ENCODE measurements at regions not wholly inside any gene's neighbourhood (a gene's known extent, or its start where the extent isn't known, plus 50 kb on each side); places are given as distances from the start of the nearest gene placed in this dataset.

- no peak for DNase-seq (ENCODE audit: extremely low spot score)
- WGBS, result 89% methylated on average over 14 of the region's 14 CpGs
- H3K4me1 ChIP-seq (ENCODE audit: insufficient read depth), result no peaks in the 10 kb centered on the region
- no peak overlapping the region for H3K27ac ChIP-seq (ENCODE audit: low read depth)
- no peaks in the 10 kb centered on the region for H3K36me3 ChIP-seq (ENCODE audit: insufficient read depth)
- H3K4me3 ChIP-seq (ENCODE audit: low read depth, low read length), result no peak overlapping the region
These were observed 730.6 kb upstream of the FANCL start for GRCh38 chr2:58971511-58972360.

GRCh38 chr2:58970365-58970764, 729.2 kb upstream of the FANCL start:
- Histone ChIP-seq H3K27ac (ENCODE audit: low read depth) (no peak overlapping the region), H3K4me1 (ENCODE audit: insufficient read depth) (no peaks in the 10 kb centered on the region), H3K36me3 (ENCODE audit: insufficient read depth) (no peaks in the 10 kb centered on the region), H3K4me3 (ENCODE audit: low read depth, low read length) (no peak overlapping the region)
- WGBS, result 96% methylated on average over 4 of the region's 4 CpGs
- DNase-seq (ENCODE audit: extremely low spot score), result no peak

- DNase-seq (ENCODE audit: extremely low spot score), result no peak
- H3K27ac ChIP-seq (ENCODE audit: low read depth), result no peak overlapping the region
- no peaks in the 10 kb centered on the region for H3K36me3 ChIP-seq (ENCODE audit: insufficient read depth)
- no peaks in the 10 kb centered on the region for H3K4me1 ChIP-seq (ENCODE audit: insufficient read depth)
- whole genome bisulfite sequencing, result 69% methylated on average over 2 of the region's 2 CpGs
- no peak overlapping the region for H3K4me3 ChIP-seq (ENCODE audit: low read depth, low read length)
These were observed 727.8 kb upstream of the FANCL start for GRCh38 chr2:58968885-58969284.

GRCh38 chr2:58967736-58968135, 726.6 kb upstream of the FANCL start:
- DNase-seq (ENCODE audit: extremely low spot score), result no peak
- Histone ChIP-seq H3K36me3 (ENCODE audit: insufficient read depth) (no peaks in the 10 kb centered on the region), H3K4me3 (ENCODE audit: low read depth, low read length) (no peak overlapping the region), H3K4me1 (ENCODE audit: insufficient read depth) (no peaks in the 10 kb centered on the region), H3K27ac (ENCODE audit: low read depth) (no peak overlapping the region)
- WGBS, result 34% methylated on average over 5 of the region's 5 CpGs

GRCh38 chr2:58965602-58966001, 724.5 kb upstream of the FANCL start:
- no peak overlapping the region for H3K4me3 ChIP-seq (ENCODE audit: low read depth, low read length)
- WGBS, result 68% methylated on average over 2 of the region's 2 CpGs
- no peak overlapping the region for H3K27ac ChIP-seq (ENCODE audit: low read depth)
- no peak for DNase-seq (ENCODE audit: extremely low spot score)
- H3K36me3 ChIP-seq (ENCODE audit: insufficient read depth), result no peaks in the 10 kb centered on the region
- H3K4me1 ChIP-seq (ENCODE audit: insufficient read depth), result no peaks in the 10 kb centered on the region

- Histone ChIP-seq H3K4me3 (ENCODE audit: low read depth, low read length) (no peak overlapping the region), H3K27ac (ENCODE audit: low read depth) (no peak overlapping the region), H3K4me1 (ENCODE audit: insufficient read depth) (no peaks in the 10 kb centered on the region), H3K36me3 (ENCODE audit: insufficient read depth) (no peaks in the 10 kb centered on the region)
- no peak for DNase-seq (ENCODE audit: extremely low spot score)
- 58% methylated on average over 8 of the region's 8 CpGs for WGBS
These were observed 718.9 kb upstream of the FANCL start for GRCh38 chr2:58959996-58960395.

GRCh38 chr2:58957188-58957840, 716.2 kb upstream of the FANCL start:
- Histone ChIP-seq H3K4me1 (ENCODE audit: insufficient read depth) (no peaks in the 10 kb centered on the region), H3K36me3 (ENCODE audit: insufficient read depth) (no peaks in the 10 kb centered on the region), H3K4me3 (ENCODE audit: low read depth, low read length) (no peak overlapping the region), H3K27ac (ENCODE audit: low read depth) (no peak overlapping the region)
- DNase-seq (ENCODE audit: extremely low spot score), result no peak
- WGBS, result 39% methylated on average over 4 of the region's 4 CpGs

- H3K27ac ChIP-seq (ENCODE audit: low read depth), result no peak overlapping the region
- no peak overlapping the region for H3K4me3 ChIP-seq (ENCODE audit: low read depth, low read length)
- 68% methylated on average over 11 of the region's 11 CpGs for WGBS
- H3K4me1 ChIP-seq (ENCODE audit: insufficient read depth), result no peaks in the 10 kb centered on the region
- no peak for DNase-seq (ENCODE audit: extremely low spot score)
- no peaks in the 10 kb centered on the region for H3K36me3 ChIP-seq (ENCODE audit: insufficient read depth)
These were observed 713.8 kb upstream of the FANCL start for GRCh38 chr2:58954880-58955385.

GRCh38 chr2:58951722-58952121, 710.6 kb upstream of the FANCL start:
- no peaks in the 10 kb centered on the region for H3K4me1 ChIP-seq (ENCODE audit: insufficient read depth)
- H3K27ac ChIP-seq (ENCODE audit: low read depth), result no peak overlapping the region
- H3K4me3 ChIP-seq (ENCODE audit: low read depth, low read length), result no peak overlapping the region
- H3K36me3 ChIP-seq (ENCODE audit: insufficient read depth), result no peaks in the 10 kb centered on the region
- no peak for DNase-seq (ENCODE audit: extremely low spot score)
- WGBS, result 85% methylated on average over 3 of the region's 3 CpGs

GRCh38 chr2:58950795-58951462, 709.8 kb upstream of the FANCL start:
- Histone ChIP-seq H3K27ac (ENCODE audit: low read depth) (no peak overlapping the region), H3K36me3 (ENCODE audit: insufficient read depth) (no peaks in the 10 kb centered on the region), H3K4me1 (ENCODE audit: insufficient read depth) (no peaks in the 10 kb centered on the region), H3K4me3 (ENCODE audit: low read depth, low read length) (no peak overlapping the region)
- DNase-seq (ENCODE audit: extremely low spot score), result no peak
- WGBS, result 93% methylated on average over 4 of the region's 4 CpGs

GRCh38 chr2:58939388-58939787, 698.3 kb upstream of the FANCL start:
- no peaks in the 10 kb centered on the region for H3K36me3 ChIP-seq (ENCODE audit: insufficient read depth)
- H3K4me3 ChIP-seq (ENCODE audit: low read depth, low read length), result no peak overlapping the region
- no peak for DNase-seq (ENCODE audit: extremely low spot score)
- no peaks in the 10 kb centered on the region for H3K4me1 ChIP-seq (ENCODE audit: insufficient read depth)
- H3K27ac ChIP-seq (ENCODE audit: low read depth), result no peak overlapping the region

- H3K4me1 ChIP-seq (ENCODE audit: insufficient read depth), result no peaks in the 10 kb centered on the region
- no peak overlapping the region for H3K27ac ChIP-seq (ENCODE audit: low read depth)
- no peak for DNase-seq (ENCODE audit: extremely low spot score)
- H3K36me3 ChIP-seq (ENCODE audit: insufficient read depth), result no peaks in the 10 kb centered on the region
- H3K4me3 ChIP-seq (ENCODE audit: low read depth, low read length), result no peak overlapping the region
- WGBS, result 95% methylated on average over 1 of the region's 1 CpG
These were observed 697.9 kb upstream of the FANCL start for GRCh38 chr2:58938988-58939387.

- no peak for DNase-seq (ENCODE audit: extremely low spot score)
- WGBS, result 82% methylated on average over 3 of the region's 3 CpGs
- Histone ChIP-seq H3K36me3 (ENCODE audit: insufficient read depth) (no peaks in the 10 kb centered on the region), H3K27ac (ENCODE audit: low read depth) (no peak overlapping the region), H3K4me3 (ENCODE audit: low read depth, low read length) (no peak overlapping the region), H3K4me1 (ENCODE audit: insufficient read depth) (no peaks in the 10 kb centered on the region)
These were observed 691.7 kb upstream of the FANCL start for GRCh38 chr2:58932801-58933200.

GRCh38 chr2:58930537-58930936, 689.4 kb upstream of the FANCL start:
- no peak overlapping the region for H3K4me3 ChIP-seq (ENCODE audit: low read depth, low read length)
- no peak for DNase-seq (ENCODE audit: extremely low spot score)
- H3K27ac ChIP-seq (ENCODE audit: low read depth), result no peak overlapping the region
- no peaks in the 10 kb centered on the region for H3K36me3 ChIP-seq (ENCODE audit: insufficient read depth)
- no peaks in the 10 kb centered on the region for H3K4me1 ChIP-seq (ENCODE audit: insufficient read depth)
- 90% methylated on average over 5 of the region's 5 CpGs for WGBS
